Tibial nerve (tissue), 4 donors: ENCODE measurements at regions not wholly inside any gene's neighbourhood (a gene's known extent, or its start where the extent isn't known, plus 50 kb on each side); places are given as distances from the start of the nearest gene placed in this dataset.
A peak's percentile ranks its signal among the peaks of the same experiment; 100 is the strongest.

Experiments used
- DNase-seq, 2 donors: peaks; one replicate each; pipeline ENCODE4 v3.0.0-alpha.2; 2019; ENCODE audit warnings: low spot score in 2 of 2
- H3K27ac ChIP-seq, 4 donors: fragments of 200-600 bp; sonication (generic) in 3 of 4; one replicate each; pipeline ENCODE4 v1.5.1; 2017 to 2019; ENCODE audit warnings: mild to moderate bottlenecking in 1 of 4
- H3K27me3 ChIP-seq, 2 donors: fragments of 200-600 bp; sonication (generic) in 1 of 2; one replicate each; pipeline versions ENCODE4 v1.5.1 to v1.6.0; 2017 to 2019
- H3K36me3 ChIP-seq, 3 donors: fragments of 200-600 bp; sonication (generic); one replicate each; pipeline ENCODE4 v1.5.1; 2018 to 2019
- H3K4me1 ChIP-seq, 4 donors: fragments of 200-600 bp; sonication (generic) in 3 of 4; one replicate each; pipeline ENCODE4 v1.5.1; 2017 to 2019
- H3K4me3 ChIP-seq, 4 donors: fragments of 200-600 bp; sonication (generic) in 3 of 4; one replicate each; pipeline ENCODE4 v1.5.1; 2017 to 2019; ENCODE audit warnings: mild to moderate bottlenecking in 1 of 4, moderate library complexity in 1 of 4
- H3K9me3 ChIP-seq, 4 donors: fragments of 200-600 bp; sonication (generic) in 3 of 4; one replicate each; pipeline ENCODE4 v1.5.1; 2017 to 2019
- EP300 ChIP-seq, 2 donors: sonication (generic); formaldehyde crosslinking; IDR thresholded peaks; one replicate each; pipeline ENCODE4 v1.6.1; 2017; ENCODE audit warnings: antibody characterized with exemption in 2 of 2, mild to moderate bottlenecking in 1 of 2
- POLR2A ChIP-seq, 2 donors: fragments of 450-650 bp; IDR thresholded peaks; one replicate each; pipeline ENCODE4 v1.6.1; 2017; ENCODE audit warnings: antibody characterized with exemption in 2 of 2, mild to moderate bottlenecking in 2 of 2, moderate library complexity in 2 of 2
- WGBS, 2 donors: methylation state at CpG; one replicate each; pipeline ENCODE4 v1.1.5; 2018; 5-methylcytosine and 5-hydroxymethylcytosine counted together
- TF ChIP-seq, protein P1 (sequence below), 5 experiments: fragments of 200-600 bp in 3 of 5; fragments of 450-650 bp in 2 of 5; sonication (generic) in 3 of 5; IDR thresholded peaks; one replicate each; pipeline ENCODE4 v1.5.1; 2016 to 2019; ENCODE audit warnings: antibody characterized with exemption in 5 of 5, mild to moderate bottlenecking in 3 of 5, moderate library complexity in 2 of 5

DNA sequence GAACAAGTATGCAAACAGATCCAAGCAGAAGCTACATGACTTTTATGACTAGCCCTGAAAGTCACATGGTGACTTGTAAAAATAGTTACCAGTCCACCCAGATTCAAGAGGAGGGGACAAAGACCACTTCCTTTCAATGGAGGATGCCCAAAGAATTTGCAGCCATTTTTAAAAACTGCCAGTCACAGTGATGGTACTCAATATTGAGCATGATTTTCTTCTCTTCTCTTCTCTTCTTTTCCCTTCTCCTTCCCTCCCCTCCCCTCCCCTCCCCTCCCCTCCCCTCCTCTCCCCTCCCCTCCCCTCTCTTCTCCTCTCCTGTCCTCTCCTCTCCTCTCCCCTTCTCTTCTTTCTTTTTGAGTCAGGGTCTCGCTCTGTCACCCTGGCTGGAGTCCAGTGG lies 286.9 kb downstream of the PARP8 start:
- Histone ChIP-seq H3K4me3 (no peak overlapping the region), H3K4me1 (no peaks in the 10 kb centered on the region), H3K27ac (no peak overlapping the region), H3K27me3 (peaks cover 0 to 19% of the 10 kb centered on the region in 2 donors), H3K36me3 (no peaks in the 10 kb centered on the region), H3K9me3 (no peaks in the 10 kb centered on the region)
- TF ChIP-seq POLR2A (IDR thresholded peaks at IDR 0.05) (no peak), EP300 (IDR thresholded peaks at IDR 0.05) (no peak)
- TF ChIP-seq, protein P1, sequence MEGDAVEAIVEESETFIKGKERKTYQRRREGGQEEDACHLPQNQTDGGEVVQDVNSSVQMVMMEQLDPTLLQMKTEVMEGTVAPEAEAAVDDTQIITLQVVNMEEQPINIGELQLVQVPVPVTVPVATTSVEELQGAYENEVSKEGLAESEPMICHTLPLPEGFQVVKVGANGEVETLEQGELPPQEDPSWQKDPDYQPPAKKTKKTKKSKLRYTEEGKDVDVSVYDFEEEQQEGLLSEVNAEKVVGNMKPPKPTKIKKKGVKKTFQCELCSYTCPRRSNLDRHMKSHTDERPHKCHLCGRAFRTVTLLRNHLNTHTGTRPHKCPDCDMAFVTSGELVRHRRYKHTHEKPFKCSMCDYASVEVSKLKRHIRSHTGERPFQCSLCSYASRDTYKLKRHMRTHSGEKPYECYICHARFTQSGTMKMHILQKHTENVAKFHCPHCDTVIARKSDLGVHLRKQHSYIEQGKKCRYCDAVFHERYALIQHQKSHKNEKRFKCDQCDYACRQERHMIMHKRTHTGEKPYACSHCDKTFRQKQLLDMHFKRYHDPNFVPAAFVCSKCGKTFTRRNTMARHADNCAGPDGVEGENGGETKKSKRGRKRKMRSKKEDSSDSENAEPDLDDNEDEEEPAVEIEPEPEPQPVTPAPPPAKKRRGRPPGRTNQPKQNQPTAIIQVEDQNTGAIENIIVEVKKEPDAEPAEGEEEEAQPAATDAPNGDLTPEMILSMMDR (IDR thresholded peaks at IDR 0.05) = no peak
- 82 to 85% methylated on average over 1 of the region's 1 CpG for WGBS, 2 donors
- DNase-seq = no peak

DNA sequence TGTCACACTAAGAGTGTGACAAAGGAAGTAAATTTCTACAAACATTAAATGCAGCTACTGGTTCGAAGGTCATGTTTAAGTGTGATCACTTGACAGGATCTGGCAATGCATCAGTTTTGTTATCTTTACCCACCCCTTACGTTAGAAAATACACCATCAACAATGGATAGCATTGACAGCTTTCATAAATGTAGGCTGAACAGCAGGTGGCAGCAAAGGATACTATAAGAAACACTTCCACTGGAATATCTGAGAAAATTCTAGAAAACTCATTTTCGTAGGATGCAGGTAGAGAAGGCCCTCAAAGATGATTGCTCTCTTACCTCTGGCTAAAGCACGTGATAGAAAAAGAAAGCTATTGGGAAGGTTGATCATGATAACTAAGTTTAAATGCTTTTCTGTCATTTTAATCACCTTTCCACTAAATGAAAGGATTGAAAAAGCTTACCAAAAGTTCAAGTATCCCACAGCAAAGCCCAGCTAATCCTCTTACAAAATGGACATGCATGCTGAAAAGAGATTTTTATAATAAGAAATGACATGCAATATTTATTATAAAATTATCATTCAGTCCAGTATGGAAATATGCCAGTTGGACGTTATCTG lies 292.5 kb downstream of the PARP8 start:
- TF ChIP-seq POLR2A (IDR thresholded peaks at IDR 0.05) (no peak), EP300 (IDR thresholded peaks at IDR 0.05) (no peak)
- TF ChIP-seq, protein P1 (IDR thresholded peaks at IDR 0.05) = peak; percentile 18 to 58 (median 28)
- no peak overlapping the region for H3K27ac ChIP-seq
- peak in 1 of 2 donors; percentile 60 for DNase-seq
- peaks cover 0 to 48% of the 10 kb centered on the region in 2 donors for H3K27me3 ChIP-seq
- H3K36me3 ChIP-seq = no peaks in the 10 kb centered on the region
- WGBS, 2 donors = 31 to 32% methylated on average over 5 of the region's 5 CpGs
- peaks cover 0 to 13% (median 5%) of the 10 kb centered on the region in 4 donors for H3K4me1 ChIP-seq
- no peak overlapping the region for H3K4me3 ChIP-seq
- H3K9me3 ChIP-seq = no peaks in the 10 kb centered on the region

DNA sequence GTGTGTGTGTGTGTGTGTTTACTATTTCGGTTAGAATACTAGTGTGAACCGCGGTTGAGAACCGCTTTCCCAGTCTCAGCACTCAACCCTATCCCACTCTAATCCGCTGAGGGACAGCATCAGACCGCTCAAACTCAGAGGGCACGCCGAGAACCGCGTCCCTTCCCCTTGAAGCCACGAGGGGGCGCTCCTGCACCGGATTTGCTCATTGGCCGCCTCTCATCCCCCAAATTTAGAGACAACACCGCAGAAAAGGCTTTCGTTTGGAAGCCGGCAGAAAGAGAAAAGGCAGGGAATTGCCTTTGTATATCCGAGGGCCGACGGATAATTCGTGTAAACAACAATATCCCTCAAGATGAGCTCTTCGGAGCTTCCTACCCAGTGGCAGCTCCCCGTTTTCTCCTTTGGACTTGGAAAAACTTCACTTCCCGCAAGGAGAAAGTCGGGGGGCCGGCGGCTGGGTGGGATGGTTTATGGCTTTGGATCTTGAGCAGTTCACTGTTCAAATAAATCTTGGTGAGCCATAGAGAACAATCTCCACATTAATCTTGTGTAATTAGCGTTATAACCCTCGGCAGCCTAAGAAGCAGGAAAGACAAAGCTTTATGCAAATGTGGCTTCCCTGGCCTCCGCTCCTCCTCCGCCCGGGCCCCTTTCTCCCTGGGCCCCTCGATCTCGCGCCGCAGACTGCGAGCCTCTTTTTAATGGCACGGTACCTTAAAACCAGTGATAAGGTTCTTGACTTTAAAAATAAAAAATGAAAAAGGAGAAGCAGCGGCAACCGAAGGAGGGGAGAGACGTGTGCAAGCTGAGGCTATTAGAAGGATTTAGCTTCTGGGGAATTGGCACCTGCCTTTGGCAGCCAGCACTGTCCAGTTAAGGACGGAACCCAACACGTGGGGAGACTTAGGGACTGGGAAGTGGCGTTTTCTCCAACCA lies 296.8 kb downstream of the PARP8 start:
- peak; percentile 47 to 73 for DNase-seq
- H3K36me3 ChIP-seq = no peaks in the 10 kb centered on the region
- peaks cover 0 to 76% of the 10 kb centered on the region in 2 donors for H3K27me3 ChIP-seq
- H3K9me3 ChIP-seq = no peaks in the 10 kb centered on the region
- TF ChIP-seq POLR2A (IDR thresholded peaks at IDR 0.05) (no peak), EP300 (IDR thresholded peaks at IDR 0.05) (peak in 1 of 2 donors; percentile 20)
- TF ChIP-seq, protein P1 (IDR thresholded peaks at IDR 0.05) = peak; percentile 80 to 91 (median 83)
- H3K4me3 ChIP-seq = peak overlapping the region; percentile 21 to 54 (median 38)
- WGBS, 2 donors = 1 to 2% methylated on average over 44 of the region's 44 CpGs
- H3K4me1 ChIP-seq = peaks cover 0 to 42% (median 12%) of the 10 kb centered on the region in 4 donors
- H3K27ac ChIP-seq = no peak overlapping the region

DNA sequence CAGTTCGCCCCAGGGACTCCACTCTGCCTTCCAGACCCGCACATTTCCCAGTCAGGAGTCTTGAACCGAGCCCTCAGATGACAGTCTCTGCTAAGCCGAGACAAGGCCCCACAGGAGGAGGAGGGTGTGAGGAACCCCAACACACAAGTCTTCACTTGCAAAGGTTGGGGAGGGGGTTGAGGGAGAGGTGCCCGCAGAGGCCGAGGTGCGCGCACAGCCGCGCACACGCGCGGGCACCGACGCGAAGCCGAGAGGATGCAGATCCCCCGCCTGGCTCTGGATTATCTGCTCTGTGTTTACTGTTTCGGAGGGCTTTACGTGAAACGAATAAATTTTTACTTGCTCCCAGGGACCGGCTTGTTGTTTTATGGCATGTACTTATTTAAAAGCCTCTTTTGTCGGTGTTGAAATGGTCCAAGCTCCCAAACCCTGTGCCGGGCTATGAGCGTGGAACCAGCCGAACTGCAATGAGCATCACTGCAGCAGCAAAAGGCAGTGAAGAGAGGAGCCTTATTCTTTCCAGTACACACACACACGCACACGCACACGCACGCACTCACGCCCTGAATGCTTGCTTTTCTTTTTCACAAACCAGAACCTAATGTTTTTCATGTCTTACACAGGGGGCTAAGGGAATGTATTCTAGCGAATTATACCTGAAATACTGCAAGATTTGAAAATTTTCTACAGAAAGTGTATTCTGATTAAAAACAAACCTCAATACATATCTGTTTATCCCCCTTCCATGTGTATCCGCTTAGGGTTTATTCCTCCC lies 297.7 kb downstream of the PARP8 start:
- Histone ChIP-seq H3K4me3 (peak overlapping the region in 3 of 4 donors; percentile 36 to 54 (median 40)), H3K27ac (no peak overlapping the region)
- 8 to 11% methylated on average over 33 of the region's 33 CpGs for WGBS, 2 donors

More for the DNA sequence above, 297.7 kb downstream of the PARP8 start:
- TF ChIP-seq, protein P1 (IDR thresholded peaks at IDR 0.05) = no peak
- TF ChIP-seq POLR2A (IDR thresholded peaks at IDR 0.05) (no peak), EP300 (IDR thresholded peaks at IDR 0.05) (no peak)
- no peak for DNase-seq
- peaks cover 0 to 52% (median 20%) of the 10 kb centered on the region in 4 donors for H3K4me1 ChIP-seq
- no peaks in the 10 kb centered on the region for H3K36me3 ChIP-seq
- no peaks in the 10 kb centered on the region for H3K9me3 ChIP-seq
- H3K27me3 ChIP-seq = peaks cover 0 to 86% of the 10 kb centered on the region in 2 donors
